ENCODE measurements at regions not wholly inside any gene's neighbourhood (a gene's known extent, or its start where the extent isn't known, plus 50 kb on each side); places are given as distances from the start of the nearest gene placed in this dataset.
"Not testable (repeated sequence)": the region's sequence is repeated elsewhere in the genome, so short reads cannot be mapped to it uniquely, and the experiment has no call there.

- intact Hi-C loops (cut with micrococcal nuclease), result not testable (repeated sequence)
Measured at GRCh38 chr6:76560851-76561755, 488.6 kb upstream of the IMPG1 start.

GRCh38 chr6:76553256-76553655, 480.8 kb upstream of the IMPG1 start:
- intact Hi-C loops (cut with micrococcal nuclease), result no loop called here

- intact Hi-C loops (cut with micrococcal nuclease), result no loop called here
Measured at GRCh38 chr6:76552268-76552667, 479.8 kb upstream of the IMPG1 start.

- intact Hi-C loops (cut with micrococcal nuclease), result no loop called here
Measured at GRCh38 chr6:76533661-76534060, 461.2 kb upstream of the IMPG1 start.

- intact Hi-C loops (cut with micrococcal nuclease), result no loop called here
Measured at GRCh38 chr6:76532647-76533046, 460.2 kb upstream of the IMPG1 start.

- intact Hi-C loops (cut with micrococcal nuclease), result no loop called here
Measured at GRCh38 chr6:76518443-76518842, 446.0 kb upstream of the IMPG1 start.

GRCh38 chr6:76516924-76517323, 444.5 kb upstream of the IMPG1 start:
- intact Hi-C loops (cut with micrococcal nuclease), result no loop called here

GRCh38 chr6:76510489-76510888, 438.0 kb upstream of the IMPG1 start:
- intact Hi-C loops (cut with micrococcal nuclease), result no loop called here

- intact Hi-C loops (cut with micrococcal nuclease), result no loop called here
Measured at GRCh38 chr6:76509397-76509796, 436.9 kb upstream of the IMPG1 start.

- intact Hi-C loops (cut with micrococcal nuclease), result no loop called here
Measured at GRCh38 chr6:76506808-76507207, 434.3 kb upstream of the IMPG1 start.

- intact Hi-C loops (cut with micrococcal nuclease), result no loop called here
Measured at GRCh38 chr6:76495909-76496308, 423.4 kb upstream of the IMPG1 start.

- intact Hi-C loops (cut with micrococcal nuclease), result not testable (repeated sequence)
Measured at GRCh38 chr6:76491376-76491775, 418.9 kb upstream of the IMPG1 start.

- intact Hi-C loops (cut with micrococcal nuclease), result no loop called here
Measured at GRCh38 chr6:76490456-76490855, 418.0 kb upstream of the IMPG1 start.

- intact Hi-C loops (cut with micrococcal nuclease), result no loop called here
Measured at GRCh38 chr6:76481101-76481500, 408.6 kb upstream of the IMPG1 start.

GRCh38 chr6:76472858-76473257, 400.4 kb upstream of the IMPG1 start:
- intact Hi-C loops (cut with micrococcal nuclease), result no loop called here

GRCh38 chr6:76466286-76466685, 393.8 kb upstream of the IMPG1 start:
- intact Hi-C loops (cut with micrococcal nuclease), result no loop called here

- intact Hi-C loops (cut with micrococcal nuclease), result no loop called here
Measured at GRCh38 chr6:76465410-76465809, 392.9 kb upstream of the IMPG1 start.

GRCh38 chr6:76453270-76453669, 380.8 kb upstream of the IMPG1 start:
- intact Hi-C loops (cut with micrococcal nuclease), result no loop called here

- intact Hi-C loops (cut with micrococcal nuclease), result no loop called here
Measured at GRCh38 chr6:76451926-76452709, 379.7 kb upstream of the IMPG1 start.

GRCh38 chr6:76448109-76448508, 375.6 kb upstream of the IMPG1 start:
- intact Hi-C loops (cut with micrococcal nuclease), result no loop called here

- intact Hi-C loops (cut with micrococcal nuclease), result no loop called here
Measured at GRCh38 chr6:76441875-76442274, 369.4 kb upstream of the IMPG1 start.

- intact Hi-C loops (cut with micrococcal nuclease), result no loop called here
Measured at GRCh38 chr6:76439811-76440210, 367.3 kb upstream of the IMPG1 start.

GRCh38 chr6:76438768-76439167, 366.3 kb upstream of the IMPG1 start:
- intact Hi-C loops (cut with micrococcal nuclease), result no loop called here

Data from T-helper 1 cell treated with Interleukin-12 subunit alpha and Interleukin-12 subunit beta and Interleukin-4 antibody, amounts not matched to agents 30 ng/mL and 1 ng/mL, for 36 hours (primary cell).